ENCODE measurements at regions not wholly inside any gene's neighbourhood (a gene's known extent, or its start where the extent isn't known, plus 50 kb on each side); places are given as distances from the start of the nearest gene placed in this dataset.

GRCh38 chr11:69360606-69361005 lies 66.7 kb downstream of the MYEOV start:
- TF ChIP-seq POLR2A (IDR thresholded peaks at IDR 0.05; ENCODE audit: low read depth, low read length) (no peak), POLR2AphosphoS5 (IDR thresholded peaks at IDR 0.05; ENCODE audit: low read depth, low read length) (no peak), TAF1 (IDR thresholded peaks at IDR 0.05; ENCODE audit: low read depth, low read length) (no peak), POU2F2 (IDR thresholded peaks at IDR 0.05; ENCODE audit: low read depth, low read length) (no peak)

Measured in GM12891 (cell line).